ENCODE measurements at regions not wholly inside any gene's neighbourhood (a gene's known extent, or its start where the extent isn't known, plus 50 kb on each side); places are given as distances from the start of the nearest gene placed in this dataset.

GRCh38 chr3:166360720-166361119 is 523.5 kb upstream of the BCHE start:
- Histone ChIP-seq H3F3A (replicated peaks; ENCODE audit: insufficient read depth) (no peaks in the 10 kb centered on the region), H3K4me2 (no peak overlapping the region), H3K9me3 (no peaks in the 10 kb centered on the region), H3K27ac (ENCODE audit: low read depth in 2 of 2, low read length in 1 of 2) (no peak overlapping the region), H3K4me1 (ENCODE audit: control insufficient read depth in 1 of 2, insufficient read depth in 2 of 2, low read depth in 1 of 2, low read length in 1 of 2) (no peaks in the 10 kb centered on the region), H3K79me2 (ENCODE audit: insufficient read depth) (no peaks in the 10 kb centered on the region), H3K36me3 (replicated peaks in 1 of 2; ENCODE audit: control insufficient read depth in 1 of 2, insufficient read depth in 2 of 2, low read length in 1 of 2) (no peaks in the 10 kb centered on the region), H3K9ac (no peak overlapping the region), H2AFZ (ENCODE audit: low read depth) (no peak overlapping the region), H3K27me3 (ENCODE audit: insufficient read depth) (no peaks in the 10 kb centered on the region), H4K20me1 (ENCODE audit: insufficient read depth) (no peaks in the 10 kb centered on the region), H3K9me2 (no peaks in the 10 kb centered on the region), H3K4me3 (ENCODE audit: low read depth in 2 of 2, low read length in 1 of 2) (no peak overlapping the region)
- ChIA-PET CTCF (no interaction called here), POLR2A (no interaction called here)
- TF ChIP-seq YY1 (IDR thresholded peaks at IDR 0.05; ENCODE audit: low read depth) (no peak), RFX5 (IDR thresholded peaks at IDR 0.05; ENCODE audit: low read length) (no peak), ELF1 (IDR thresholded peaks at IDR 0.05) (no peak), RCOR1 (IDR thresholded peaks at IDR 0.05; ENCODE audit: low read length) (no peak), JUND (IDR thresholded peaks at IDR 0.05) (no peak), TAF1 (IDR thresholded peaks at IDR 0.05; ENCODE audit: borderline replicate concordance, low read depth, low read length) (no peak), EP300 (IDR thresholded peaks at IDR 0.05; ENCODE audit: borderline replicate concordance in 1 of 2, low read depth in 1 of 2, low read length in 1 of 2) (no peak), RXRA (IDR thresholded peaks at IDR 0.05; ENCODE audit: borderline replicate concordance, low read depth) (no peak), PBX3 (IDR thresholded peaks at IDR 0.05) (no peak), RAD21 (IDR thresholded peaks at IDR 0.05; ENCODE audit: low read length) (no peak)
- DNase-seq: no peak

- no peak for DNase-seq
- ChIA-PET POLR2A (no interaction called here), CTCF (no interaction called here)
- Histone ChIP-seq H3K4me3 (ENCODE audit: low read depth in 2 of 2, low read length in 1 of 2) (no peak overlapping the region), H3K9ac (no peak overlapping the region), H4K20me1 (ENCODE audit: insufficient read depth) (no peaks in the 10 kb centered on the region), H3K79me2 (ENCODE audit: insufficient read depth) (no peaks in the 10 kb centered on the region), H3K4me2 (no peak overlapping the region), H3K9me3 (no peaks in the 10 kb centered on the region), H3K27me3 (ENCODE audit: insufficient read depth) (no peaks in the 10 kb centered on the region), H3K36me3 (replicated peaks in 1 of 2; ENCODE audit: control insufficient read depth in 1 of 2, insufficient read depth in 2 of 2, low read length in 1 of 2) (no peaks in the 10 kb centered on the region), H3K4me1 (ENCODE audit: control insufficient read depth in 1 of 2, insufficient read depth in 2 of 2, low read depth in 1 of 2, low read length in 1 of 2) (no peaks in the 10 kb centered on the region), H3F3A (replicated peaks; ENCODE audit: insufficient read depth) (no peaks in the 10 kb centered on the region), H2AFZ (ENCODE audit: low read depth) (no peak overlapping the region), H3K27ac (ENCODE audit: low read depth in 2 of 2, low read length in 1 of 2) (no peak overlapping the region), H3K9me2 (no peaks in the 10 kb centered on the region)
- 0% methylated on average over 1 of the region's 1 CpG for WGBS (ENCODE audit: low lambda C conversion rate)
- TF ChIP-seq FOXJ3 (CRISPR knock-in tag; IDR thresholded peaks at IDR 0.05): no peak
These were observed 514.2 kb upstream of the BCHE start for GRCh38 chr3:166351461-166351860.

GRCh38 chr3:166340604-166341266 is 503.5 kb upstream of the BCHE start:
- no peaks in the 10 kb centered on the region for H3K79me2 ChIP-seq (ENCODE audit: insufficient read depth)
- DNase-seq: no peak
- no peaks in the 10 kb centered on the region for H3K27me3 ChIP-seq (ENCODE audit: insufficient read depth)
- CTCF ChIA-PET: no interaction called here
- H3K4me2 ChIP-seq: no peak overlapping the region
- TF ChIP-seq RAD21 (IDR thresholded peaks at IDR 0.05; ENCODE audit: low read length) (no peak), YY1 (IDR thresholded peaks at IDR 0.05; ENCODE audit: low read depth) (no peak), MAX (IDR thresholded peaks at IDR 0.05; ENCODE audit: low read depth) (no peak), NFIC (IDR thresholded peaks at IDR 0.05; ENCODE audit: borderline replicate concordance) (no peak), MXI1 (IDR thresholded peaks at IDR 0.05; ENCODE audit: low read depth, low read length) (no peak), TEAD4 (IDR thresholded peaks at IDR 0.05; ENCODE audit: borderline replicate concordance, insufficient read depth) (no peak), RFX5 (IDR thresholded peaks at IDR 0.05; ENCODE audit: low read length) (no peak), ELF1 (IDR thresholded peaks at IDR 0.05) (no peak), RCOR1 (IDR thresholded peaks at IDR 0.05; ENCODE audit: low read length) (no peak), FOXM1 (IDR thresholded peaks at IDR 0.05; ENCODE audit: low read depth) (no peak), MEF2A (IDR thresholded peaks at IDR 0.05; ENCODE audit: borderline replicate concordance, low read depth) (no peak), USF1 (IDR thresholded peaks at IDR 0.05; ENCODE audit: borderline replicate concordance, low read depth) (no peak)
- no peaks in the 10 kb centered on the region for H3K36me3 ChIP-seq (replicated peaks in 1 of 2; ENCODE audit: control insufficient read depth in 1 of 2, insufficient read depth in 2 of 2, low read length in 1 of 2)
- POLR2A ChIA-PET: no interaction called here
- no peak overlapping the region for H3K4me3 ChIP-seq (ENCODE audit: low read depth in 2 of 2, low read length in 1 of 2)
- H3F3A ChIP-seq (replicated peaks; ENCODE audit: insufficient read depth): no peaks in the 10 kb centered on the region
- no peak overlapping the region for H3K9ac ChIP-seq
- H3K9me3 ChIP-seq: no peaks in the 10 kb centered on the region
- no peak overlapping the region for H2AFZ ChIP-seq (ENCODE audit: low read depth)
- H3K4me1 ChIP-seq (ENCODE audit: control insufficient read depth in 1 of 2, insufficient read depth in 2 of 2, low read depth in 1 of 2, low read length in 1 of 2): no peaks in the 10 kb centered on the region
- no peaks in the 10 kb centered on the region for H4K20me1 ChIP-seq (ENCODE audit: insufficient read depth)
- H3K27ac ChIP-seq (ENCODE audit: low read depth in 2 of 2, low read length in 1 of 2): no peak overlapping the region
- H3K9me2 ChIP-seq: no peaks in the 10 kb centered on the region
